Pancreas (tissue), 10 donors: ENCODE measurements at regions not wholly inside any gene's neighbourhood (a gene's known extent, or its start where the extent isn't known, plus 50 kb on each side); places are given as distances from the start of the nearest gene placed in this dataset.
A peak's percentile ranks its signal among the peaks of the same experiment; 100 is the strongest.

Experiments used
- ATAC-seq, 4 donors: fragments of 200-7000 bp; cut with Tn5 transposase; one replicate each; pipeline versions ENCODE4 v1.8.0 to v1.9.1; 2020; ENCODE audit warnings: mild to moderate bottlenecking in 4 of 4, moderate library complexity in 4 of 4
- DNase-seq, 6 donors: peaks; one replicate each; pipeline ENCODE4 v3.0.0-alpha.2; 2020
- FAIRE-seq: peaks from 2 replicates; lab custom pipeline; 2012; peaks lifted over from hg19 to GRCh38; lab: Jason Lieb, UNC
- H3K27ac ChIP-seq, 4 donors: fragments of 200-600 bp; sonication (generic); 1 replicate in 3 of 4; 2 replicates in 1 of 4; pipeline versions ENCODE4 v1.5.0 to v1.8.0; 2020
- H3K27me3 ChIP-seq, 4 donors: fragments of 200-600 bp; one replicate each; pipeline ENCODE4 v1.8.0; 2021
- H3K36me3 ChIP-seq, 3 donors: fragments of 200-600 bp; sonication (generic) in 1 of 3; one replicate each; pipeline versions ENCODE4 v1.5.0 to v1.8.0; 2020 to 2021
- H3K4me1 ChIP-seq, 3 donors: fragments of 200-600 bp; one replicate each; pipeline ENCODE4 v1.8.0; 2021
- H3K4me3 ChIP-seq, 4 donors: fragments of 200-600 bp; sonication (generic) in 2 of 4; one replicate each; pipeline versions ENCODE4 v1.5.0 to v1.8.0; 2020 to 2021
- H3K9me3 ChIP-seq, 4 donors: fragments of 200-600 bp; one replicate each; pipeline ENCODE4 v1.8.0; 2021
- CTCF ChIP-seq, 4 donors: fragments of 200-600 bp; sonication (generic) in 3 of 4; IDR thresholded peaks; one replicate each; pipeline versions ENCODE4 v1.5.0 to v1.8.0; 2021; ENCODE audit warnings: antibody characterized with exemption in 4 of 4
- whole genome bisulfite sequencing, 2 donors: extraction: QIAGEN DNeasy Blood & Tissue Kit; methylation state at CpG; one replicate each; pipeline ENCODE4 v1.1.7; 2013; 5-methylcytosine and 5-hydroxymethylcytosine counted together
- intact Hi-C, 3 donors: fragments of 100-400 bp; cut with DNase I; formaldehyde crosslinking; loops; one replicate each; pipeline versions ENCODE4 v1.11.1 to v1.14.2; 2022
- donor health status: healthy with polysubstance abuse.
- donor health status: DM: no; HTN: no; CAD: no; lungs with moderate emphysema.
- donor health status: DM: no; HTN: no; CAD: no.
- donor health status: control.
- donor health status: control.
- donor health status: Bipolar disorder and iron deficiency.
- donor health status: DM: yes; HTN: yes; CAD: no.
- donor health status: DM: no; HTN: no; CAD: no.
- donor health status: DM: no; HTN: no; CAD: no.
- donor health status: DM: yes; HTN: yes; CAD: no.

- no peaks in the 10 kb centered on the region for H3K36me3 ChIP-seq
- 53 to 81% methylated on average over 2 of the region's 2 CpGs for WGBS, 2 donors
- H3K4me1 ChIP-seq, result peaks cover 0 to 4% (median 0%) of the 10 kb centered on the region in 3 donors
- no peaks in the 10 kb centered on the region for H3K27me3 ChIP-seq
- no peak for FAIRE-seq
- DNase-seq, result no peak
- intact Hi-C loops, result no loop called here
- H3K4me3 ChIP-seq, result no peak overlapping the region
- no peak for ATAC-seq
- H3K27ac ChIP-seq, result no peak overlapping the region
- no peaks in the 10 kb centered on the region for H3K9me3 ChIP-seq
- no peak for TF ChIP-seq CTCF (IDR thresholded peaks at IDR 0.05)
Observed at GRCh38 chr9:19924080-19924479, 135.2 kb upstream of the SLC24A2 start.

- peaks cover 0 to 4% (median 0%) of the 10 kb centered on the region in 4 donors for H3K27me3 ChIP-seq
- peaks cover 0 to 4% (median 0%) of the 10 kb centered on the region in 3 donors for H3K4me1 ChIP-seq
- WGBS, 2 donors, result 37 to 51% methylated on average over 2 of the region's 2 CpGs
- no peak for TF ChIP-seq CTCF (IDR thresholded peaks at IDR 0.05)
- H3K4me3 ChIP-seq, result no peak overlapping the region
- no peaks in the 10 kb centered on the region for H3K36me3 ChIP-seq
- H3K27ac ChIP-seq, result no peak overlapping the region
- no peak for DNase-seq
- no peaks in the 10 kb centered on the region for H3K9me3 ChIP-seq
- intact Hi-C loops, result no loop called here
- peak; percentile 29 for FAIRE-seq
- peak in 2 of 4 donors; percentile 27 to 38 for ATAC-seq
Observed at GRCh38 chr9:19922476-19923118, 133.8 kb upstream of the SLC24A2 start.

- no peak overlapping the region for H3K27ac ChIP-seq
- TF ChIP-seq CTCF (IDR thresholded peaks at IDR 0.05), result no peak
- H3K4me3 ChIP-seq, result no peak overlapping the region
- H3K27me3 ChIP-seq, result peaks cover 0 to 9% (median 0%) of the 10 kb centered on the region in 4 donors
- no peaks in the 10 kb centered on the region for H3K36me3 ChIP-seq
- FAIRE-seq, result no peak
- H3K9me3 ChIP-seq, result no peaks in the 10 kb centered on the region
- intact Hi-C loops, result no loop called here
- no peak for ATAC-seq
- WGBS, 2 donors, result 67 to 71% methylated on average over 6 of the region's 6 CpGs
- no peak for DNase-seq
- no peaks in the 10 kb centered on the region for H3K4me1 ChIP-seq
Observed at GRCh38 chr9:19920401-19920800, 131.6 kb upstream of the SLC24A2 start.

GRCh38 chr9:19918630-19919029 lies 129.8 kb upstream of the SLC24A2 start:
- no peak overlapping the region for H3K4me3 ChIP-seq
- H3K27ac ChIP-seq, result no peak overlapping the region
- H3K4me1 ChIP-seq, result no peaks in the 10 kb centered on the region
- no peaks in the 10 kb centered on the region for H3K9me3 ChIP-seq
- FAIRE-seq (no peak), ATAC-seq (no peak), DNase-seq (no peak)
- H3K36me3 ChIP-seq, result no peaks in the 10 kb centered on the region
- intact Hi-C loops, result no loop called here
- H3K27me3 ChIP-seq, result peaks cover 0 to 9% (median 0%) of the 10 kb centered on the region in 4 donors
- no peak for TF ChIP-seq CTCF (IDR thresholded peaks at IDR 0.05)
- 36 to 60% methylated on average over 1 of the region's 1 CpG for WGBS, 2 donors

GRCh38 chr9:19914044-19914443 lies 125.2 kb upstream of the SLC24A2 start:
- DNase-seq, result no peak

More at GRCh38 chr9:19914044-19914443, 125.2 kb upstream of the SLC24A2 start:
- no peak for ATAC-seq
- no peak for FAIRE-seq
- no peak for TF ChIP-seq CTCF (IDR thresholded peaks at IDR 0.05)
- Histone ChIP-seq H3K27ac (no peak overlapping the region), H3K36me3 (no peaks in the 10 kb centered on the region), H3K9me3 (no peaks in the 10 kb centered on the region), H3K4me1 (no peaks in the 10 kb centered on the region), H3K4me3 (no peak overlapping the region), H3K27me3 (peaks cover 0 to 9% (median 0%) of the 10 kb centered on the region in 4 donors)
- 77 to 84% methylated on average over 3 of the region's 3 CpGs for WGBS, 2 donors
- intact Hi-C loops, result no loop called here
